Activated CD4-positive, alpha-beta T cell treated with anti-CD3 and anti-CD28 coated beads, Interleukin-2, amount 10 ng/mL, durations not matched to agents 7 days and 5 days (primary cell): ENCODE measurements at regions not wholly inside any gene's neighbourhood (a gene's known extent, or its start where the extent isn't known, plus 50 kb on each side); places are given as distances from the start of the nearest gene placed in this dataset.
"Not testable (repeated sequence)": the region's sequence is repeated elsewhere in the genome, so short reads cannot be mapped to it uniquely, and the experiment has no call there.

Experiments
- CTCF ChIA-PET: fragments of 350-600 bp; sonication (Branson Sonifier 250); formaldehyde crosslinking; loops from one replicate; lab custom pipeline; 2021; ENCODE audit warnings: antibody characterized with exemption; lab: Charles Lee
- POLR2A ChIA-PET: fragments of 350-600 bp; sonication (Branson Sonifier 250); formaldehyde crosslinking; loops from one replicate; lab custom pipeline; 2021; ENCODE audit warnings: antibody characterized with exemption; lab: Charles Lee
- DNase-seq: peaks from one replicate; pipeline ENCODE4 v3.0.0-alpha.2; 2020
- H3K27ac Mint-ChIP-seq: one replicate; pipeline ENCODE4 v1.8.0; 2021; ENCODE audit warnings: mild to moderate bottlenecking, moderate library complexity, mixed read lengths
- H3K27me3 Mint-ChIP-seq: one replicate; pipeline ENCODE4 v1.8.0; 2021; ENCODE audit warnings: mixed read lengths
- H3K36me3 Mint-ChIP-seq: one replicate; pipeline ENCODE4 v1.8.0; 2021; ENCODE audit warnings: low read depth, mixed read lengths
- H3K4me1 Mint-ChIP-seq: one replicate; pipeline ENCODE4 v1.8.0; 2021; ENCODE audit warnings: mixed read lengths
- H3K4me3 Mint-ChIP-seq: one replicate; pipeline ENCODE4 v1.8.0; 2021; ENCODE audit warnings: mild to moderate bottlenecking, moderate library complexity, mixed read lengths
- H3K9me3 Mint-ChIP-seq: one replicate; pipeline ENCODE4 v1.8.0; 2021; ENCODE audit warnings: mixed read lengths

GRCh38 chr4:59637596-59637995 is 1562.5 kb upstream of the ADGRL3 start:
- CTCF ChIA-PET, result no interaction called here
- POLR2A ChIA-PET, result no interaction called here
- no peak for DNase-seq
- H3K4me1 Mint-ChIP-seq, result no peaks in the 10 kb centered on the region
- peaks cover 6% of the 10 kb centered on the region for H3K9me3 Mint-ChIP-seq
- no peak overlapping the region for H3K27ac Mint-ChIP-seq
- H3K4me3 Mint-ChIP-seq, result no peak overlapping the region
- H3K36me3 Mint-ChIP-seq, result no peaks in the 10 kb centered on the region
- H3K27me3 Mint-ChIP-seq, result no peaks in the 10 kb centered on the region

DNA sequence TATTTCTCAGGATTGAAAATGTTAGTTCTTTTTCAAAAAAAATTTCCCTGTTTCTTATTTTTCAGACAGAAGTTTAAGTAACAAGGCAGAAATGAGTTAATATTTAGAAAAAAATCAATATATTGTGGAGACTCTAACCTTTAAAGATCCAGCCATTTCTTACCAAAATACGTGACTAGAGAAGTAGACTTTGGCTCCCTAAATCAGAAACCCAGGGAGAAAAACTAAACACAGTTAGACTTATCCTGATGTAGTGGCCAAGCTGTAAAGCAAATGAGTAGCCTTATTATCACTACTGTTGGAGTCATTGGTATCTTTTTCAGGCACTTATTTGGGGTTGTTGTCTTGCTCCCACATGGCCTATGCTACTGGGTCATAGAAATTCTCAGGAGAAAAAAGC is 1556.4 kb upstream of the ADGRL3 start:
- Mint-ChIP-seq H3K9me3 (no peaks in the 10 kb centered on the region), H3K27ac (no peak overlapping the region), H3K36me3 (no peaks in the 10 kb centered on the region), H3K4me1 (no peaks in the 10 kb centered on the region), H3K27me3 (no peaks in the 10 kb centered on the region), H3K4me3 (no peak overlapping the region)
- ChIA-PET POLR2A (no interaction called here), CTCF (no interaction called here)
- no peak for DNase-seq

GRCh38 chr4:59644765-59645164 is 1555.4 kb upstream of the ADGRL3 start:
- no peaks in the 10 kb centered on the region for H3K4me1 Mint-ChIP-seq
- H3K27me3 Mint-ChIP-seq, result no peaks in the 10 kb centered on the region
- no peaks in the 10 kb centered on the region for H3K36me3 Mint-ChIP-seq
- no peaks in the 10 kb centered on the region for H3K9me3 Mint-ChIP-seq
- POLR2A ChIA-PET, result no interaction called here
- H3K27ac Mint-ChIP-seq, result no peak overlapping the region
- DNase-seq, result no peak
- H3K4me3 Mint-ChIP-seq, result no peak overlapping the region
- CTCF ChIA-PET, result no interaction called here

- no peaks in the 10 kb centered on the region for H3K4me1 Mint-ChIP-seq
- H3K4me3 Mint-ChIP-seq, result no peak overlapping the region
- H3K9me3 Mint-ChIP-seq, result no peaks in the 10 kb centered on the region
- H3K27me3 Mint-ChIP-seq, result no peaks in the 10 kb centered on the region
- CTCF ChIA-PET, result no interaction called here
- no peaks in the 10 kb centered on the region for H3K36me3 Mint-ChIP-seq
- no peak overlapping the region for H3K27ac Mint-ChIP-seq
- POLR2A ChIA-PET, result no interaction called here
- no peak for DNase-seq
Observed at GRCh38 chr4:59646082-59646481, 1554.0 kb upstream of the ADGRL3 start.

GRCh38 chr4:59647011-59647410 is 1553.1 kb upstream of the ADGRL3 start:
- no peak for DNase-seq
- CTCF ChIA-PET, result no interaction called here
- no peaks in the 10 kb centered on the region for H3K36me3 Mint-ChIP-seq
- no peaks in the 10 kb centered on the region for H3K27me3 Mint-ChIP-seq
- no peaks in the 10 kb centered on the region for H3K4me1 Mint-ChIP-seq
- H3K9me3 Mint-ChIP-seq, result no peaks in the 10 kb centered on the region
- no peak overlapping the region for H3K4me3 Mint-ChIP-seq
- H3K27ac Mint-ChIP-seq, result no peak overlapping the region
- POLR2A ChIA-PET, result no interaction called here

DNA sequence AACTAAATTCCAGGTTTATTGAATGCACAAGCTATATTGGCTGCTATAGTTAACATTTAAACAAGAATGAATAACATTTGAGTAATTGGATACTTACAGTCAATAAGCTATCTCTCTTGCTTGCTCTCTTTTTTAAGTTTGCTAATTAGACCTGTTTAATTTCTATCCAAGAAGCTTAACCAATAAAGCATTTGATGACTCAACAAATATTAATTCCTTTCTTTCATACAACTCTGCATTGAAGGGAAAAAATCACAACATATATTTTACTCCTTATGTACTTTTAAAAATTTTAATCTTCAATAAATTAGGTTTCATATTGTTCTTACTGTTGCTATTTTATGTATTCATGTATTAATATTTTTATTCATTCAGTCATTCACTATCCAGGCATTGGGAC is 1552.6 kb upstream of the ADGRL3 start:
- ChIA-PET POLR2A (no interaction called here), CTCF (no interaction called here)
- H3K27me3 Mint-ChIP-seq, result no peaks in the 10 kb centered on the region
- H3K9me3 Mint-ChIP-seq, result no peaks in the 10 kb centered on the region
- H3K4me3 Mint-ChIP-seq, result no peak overlapping the region
- H3K4me1 Mint-ChIP-seq, result no peaks in the 10 kb centered on the region
- H3K27ac Mint-ChIP-seq, result no peak overlapping the region
- no peak for DNase-seq
- no peaks in the 10 kb centered on the region for H3K36me3 Mint-ChIP-seq

DNA sequence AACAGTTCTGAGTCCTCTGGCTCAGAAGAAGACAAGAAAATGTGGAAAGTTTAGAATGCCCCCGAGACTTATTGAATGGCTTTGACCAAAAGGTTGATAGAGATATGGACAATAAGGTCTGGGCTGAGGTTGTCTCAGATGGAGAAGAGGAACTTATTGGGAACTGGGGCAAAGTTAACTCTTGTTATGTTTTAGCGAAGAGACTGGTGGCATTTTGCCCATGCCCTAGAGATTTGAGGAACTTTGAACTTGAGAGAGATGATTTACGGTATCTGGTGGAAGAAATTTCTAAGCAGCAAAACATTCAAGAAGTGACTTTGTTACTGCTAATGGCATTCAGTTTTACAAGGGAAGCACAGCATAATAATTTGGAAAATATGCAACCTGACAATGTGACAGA is 1549.3 kb upstream of the ADGRL3 start:
- Mint-ChIP-seq H3K4me3 (no peak overlapping the region), H3K27me3 (no peaks in the 10 kb centered on the region), H3K9me3 (no peaks in the 10 kb centered on the region), H3K36me3 (no peaks in the 10 kb centered on the region), H3K27ac (no peak overlapping the region), H3K4me1 (no peaks in the 10 kb centered on the region)
- ChIA-PET CTCF (no interaction called here), POLR2A (no interaction called here)
- DNase-seq, result no peak

DNA sequence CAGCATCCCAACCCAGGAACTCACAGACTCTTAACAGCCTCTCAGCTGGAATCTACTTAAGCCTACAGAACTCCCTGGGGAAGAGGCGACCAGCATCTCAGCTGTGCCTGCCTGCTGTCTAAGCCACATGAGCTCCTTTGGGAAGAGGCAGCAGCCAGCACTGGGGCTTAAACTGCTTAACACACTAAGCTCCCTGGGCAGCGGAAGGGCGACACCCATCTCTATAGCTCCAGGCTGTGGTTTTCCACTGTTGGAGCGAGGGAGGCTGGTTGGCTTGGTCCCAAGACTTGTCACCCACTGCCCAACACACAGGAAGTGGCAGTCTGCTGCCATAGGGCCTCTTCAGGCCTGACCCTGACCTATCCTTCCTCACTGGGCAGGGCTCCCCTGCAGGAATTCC is 1544.1 kb upstream of the ADGRL3 start:
- Mint-ChIP-seq H3K4me1 (no peaks in the 10 kb centered on the region), H3K4me3 (no peak overlapping the region), H3K27me3 (no peaks in the 10 kb centered on the region), H3K9me3 (peaks cover 13% of the 10 kb centered on the region), H3K27ac (no peak overlapping the region), H3K36me3 (no peaks in the 10 kb centered on the region)
- ChIA-PET CTCF (no interaction called here), POLR2A (no interaction called here)
- DNase-seq, result no peak

GRCh38 chr4:59664771-59665170 is 1535.4 kb upstream of the ADGRL3 start:
- no peak overlapping the region for H3K4me3 Mint-ChIP-seq
- no peaks in the 10 kb centered on the region for H3K4me1 Mint-ChIP-seq
- ChIA-PET CTCF (no interaction called here), POLR2A (no interaction called here)
- no peaks in the 10 kb centered on the region for H3K27me3 Mint-ChIP-seq
- no peaks in the 10 kb centered on the region for H3K36me3 Mint-ChIP-seq
- H3K27ac Mint-ChIP-seq, result no peak overlapping the region
- H3K9me3 Mint-ChIP-seq, result peaks cover 4% of the 10 kb centered on the region
- DNase-seq, result no peak

DNA sequence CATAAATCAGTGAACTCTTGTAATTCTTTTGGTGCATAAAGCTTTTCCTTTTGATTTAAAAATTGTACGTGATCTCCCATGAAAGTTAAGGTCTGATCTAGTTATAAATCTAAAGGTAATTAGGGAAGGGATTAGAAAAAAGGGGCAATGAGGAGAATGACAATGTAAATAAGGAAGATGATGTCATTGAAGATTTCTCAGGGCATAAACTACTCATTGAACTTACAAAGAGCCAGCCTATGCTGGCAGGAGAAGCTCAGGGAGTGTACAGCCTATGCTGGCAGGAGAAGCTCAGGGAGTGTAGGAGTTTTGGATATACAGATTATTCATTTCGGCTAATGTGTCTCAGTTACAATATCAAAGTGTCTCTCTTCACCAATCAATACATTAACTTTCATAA is 1533.5 kb upstream of the ADGRL3 start:
- Mint-ChIP-seq H3K4me1 (no peaks in the 10 kb centered on the region), H3K9me3 (peaks cover 2% of the 10 kb centered on the region), H3K27ac (no peak overlapping the region), H3K4me3 (no peak overlapping the region), H3K27me3 (no peaks in the 10 kb centered on the region), H3K36me3 (no peaks in the 10 kb centered on the region)
- POLR2A ChIA-PET, result no interaction called here
- DNase-seq, result no peak
- CTCF ChIA-PET, result no interaction called here

- CTCF ChIA-PET, result no interaction called here
- POLR2A ChIA-PET, result no interaction called here
- Mint-ChIP-seq H3K9me3 (no peaks in the 10 kb centered on the region), H3K27ac (no peak overlapping the region), H3K36me3 (no peaks in the 10 kb centered on the region), H3K4me3 (no peak overlapping the region), H3K4me1 (no peaks in the 10 kb centered on the region), H3K27me3 (no peaks in the 10 kb centered on the region)
- no peak for DNase-seq
Observed at GRCh38 chr4:59671037-59671436, 1529.1 kb upstream of the ADGRL3 start.

GRCh38 chr4:59676389-59676788 is 1523.7 kb upstream of the ADGRL3 start:
- POLR2A ChIA-PET, result no interaction called here
- DNase-seq, result no peak
- Mint-ChIP-seq H3K4me1 (no peaks in the 10 kb centered on the region), H3K36me3 (no peaks in the 10 kb centered on the region), H3K27me3 (no peaks in the 10 kb centered on the region), H3K9me3 (no peaks in the 10 kb centered on the region), H3K27ac (no peak overlapping the region), H3K4me3 (no peak overlapping the region)
- CTCF ChIA-PET, result no interaction called here

DNA sequence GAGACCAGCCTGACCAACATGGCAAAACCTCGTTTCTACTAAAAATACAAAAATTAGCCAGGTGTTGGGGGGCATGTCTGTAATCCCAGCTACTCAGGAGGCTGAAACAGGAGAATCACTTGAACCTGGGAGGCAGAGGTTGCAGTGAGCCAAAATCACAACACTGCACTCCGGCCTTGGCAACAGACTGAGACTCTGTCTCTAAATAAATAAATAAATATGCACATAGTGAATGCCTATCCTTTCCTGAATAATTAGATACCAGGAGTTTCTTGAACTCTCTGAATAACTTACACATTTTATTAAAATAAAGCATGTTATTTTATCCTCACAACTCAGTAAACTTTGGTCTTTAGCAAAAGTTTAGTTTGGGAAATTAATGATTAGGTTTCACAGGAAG is 1523.1 kb upstream of the ADGRL3 start:
- H3K36me3 Mint-ChIP-seq, H3K4me3 Mint-ChIP-seq, DNase-seq, H3K27ac Mint-ChIP-seq, H3K9me3 Mint-ChIP-seq, CTCF ChIA-PET, POLR2A ChIA-PET, H3K4me1 Mint-ChIP-seq, H3K27me3 Mint-ChIP-seq: not testable (repeated sequence)

GRCh38 chr4:59685626-59686025 is 1514.5 kb upstream of the ADGRL3 start:
- no peak for DNase-seq
- H3K4me1 Mint-ChIP-seq, result no peaks in the 10 kb centered on the region
- H3K27me3 Mint-ChIP-seq, result no peaks in the 10 kb centered on the region
- ChIA-PET CTCF (no interaction called here), POLR2A (no interaction called here)
- no peak overlapping the region for H3K27ac Mint-ChIP-seq
- H3K36me3 Mint-ChIP-seq, result no peaks in the 10 kb centered on the region
- H3K9me3 Mint-ChIP-seq, result no peaks in the 10 kb centered on the region
- no peak overlapping the region for H3K4me3 Mint-ChIP-seq

- no peaks in the 10 kb centered on the region for H3K27me3 Mint-ChIP-seq
- H3K4me1 Mint-ChIP-seq, result no peaks in the 10 kb centered on the region
- no peak overlapping the region for H3K4me3 Mint-ChIP-seq
- no peak for DNase-seq
- H3K9me3 Mint-ChIP-seq, result no peaks in the 10 kb centered on the region
- H3K27ac Mint-ChIP-seq, result no peak overlapping the region
- CTCF ChIA-PET, result no interaction called here
- no peaks in the 10 kb centered on the region for H3K36me3 Mint-ChIP-seq
- POLR2A ChIA-PET, result no interaction called here
Observed at GRCh38 chr4:59689149-59689548, 1511.0 kb upstream of the ADGRL3 start.
